ENCODE measurements at regions not wholly inside any gene's neighbourhood (a gene's known extent, or its start where the extent isn't known, plus 50 kb on each side); places are given as distances from the start of the nearest gene placed in this dataset.
A peak's percentile ranks its signal among the peaks of the same experiment; 100 is the strongest.

GRCh38 chr18:44582456-44582855 lies 98.2 kb upstream of the SETBP1 start:
- POLR2A ChIA-PET, result no interaction called here

DNA sequence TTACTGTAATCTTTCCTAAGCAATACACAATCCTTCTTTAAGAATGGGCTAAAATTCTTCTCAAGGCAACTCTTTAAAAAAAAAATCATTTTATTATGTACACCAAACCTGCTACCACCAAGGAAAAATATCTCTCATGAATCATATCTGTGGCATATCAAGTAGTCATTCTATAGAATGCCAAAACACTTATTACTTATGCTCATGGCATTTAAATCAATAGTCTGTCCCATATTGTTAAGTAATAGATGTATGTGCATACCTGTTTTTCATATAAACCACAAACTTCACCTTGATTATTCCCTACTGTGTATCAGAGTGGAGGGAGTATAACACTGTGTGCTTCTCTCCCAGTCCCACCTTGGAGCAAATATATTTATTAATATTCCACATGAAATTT lies 95.8 kb upstream of the SETBP1 start:
- H3K36me3 ChIP-seq (ENCODE audit: control insufficient read depth in 4 of 4, insufficient read depth in 4 of 4, low read length in 3 of 4), result no peaks in the 10 kb centered on the region
- H3K4me3 ChIP-seq (ENCODE audit: control insufficient read depth in 1 of 7, extremely low read depth in 1 of 7, insufficient read depth in 4 of 7, low read depth in 2 of 7, low read length in 6 of 7), result no peak overlapping the region
- POLR2A ChIA-PET, result no interaction called here
- CTCF ChIA-PET, result no interaction called here
- no peaks in the 10 kb centered on the region for H3K9me3 ChIP-seq (ENCODE audit: control extremely low read depth in 1 of 5, control insufficient read depth in 4 of 5, insufficient read depth in 2 of 5, low read depth in 1 of 5, low read length in 4 of 5)
- H3K4me1 ChIP-seq (ENCODE audit: control extremely low read depth in 1 of 4, control insufficient read depth in 4 of 4, insufficient read depth in 4 of 4, low read length in 3 of 4), result peaks cover 0 to 5% (median 1%) of the 10 kb centered on the region in 4 experiments
- H3K27me3 ChIP-seq (replicated peaks in 2 of 5; ENCODE audit: control insufficient read depth in 4 of 5, insufficient read depth in 5 of 5, low read length in 4 of 5), result no peaks in the 10 kb centered on the region
- H3K27ac ChIP-seq (ENCODE audit: insufficient read depth in 1 of 2, low read depth in 1 of 2, low read length in 2 of 2, poor library complexity in 1 of 2, severe bottlenecking in 2 of 2), result no peak overlapping the region
- no peak for DNase-seq

More at GRCh38 chr18:44582456-44582855, 98.2 kb upstream of the SETBP1 start:
- CTCF ChIA-PET, result interaction anchor here (1.5 kb wide), 1 partner anchor 18 kb away, joined by 3 read pairs; no protein-coding TSS in a partner anchor
- peaks cover 0 to 13% (median 1%) of the 10 kb centered on the region in 4 experiments for H3K4me1 ChIP-seq (ENCODE audit: control extremely low read depth in 1 of 4, control insufficient read depth in 4 of 4, insufficient read depth in 4 of 4, low read length in 3 of 4)
- no peaks in the 10 kb centered on the region for H3K36me3 ChIP-seq (ENCODE audit: control insufficient read depth in 4 of 4, insufficient read depth in 4 of 4, low read length in 3 of 4)
- H3K27me3 ChIP-seq (replicated peaks in 2 of 5; ENCODE audit: control insufficient read depth in 4 of 5, insufficient read depth in 5 of 5, low read length in 4 of 5), result no peaks in the 10 kb centered on the region
- no peaks in the 10 kb centered on the region for H3K9me3 ChIP-seq (ENCODE audit: control extremely low read depth in 1 of 5, control insufficient read depth in 4 of 5, insufficient read depth in 2 of 5, low read depth in 1 of 5, low read length in 4 of 5)
- no peak overlapping the region for H3K4me3 ChIP-seq (ENCODE audit: control insufficient read depth in 1 of 7, extremely low read depth in 1 of 7, insufficient read depth in 4 of 7, low read depth in 2 of 7, low read length in 6 of 7)
- DNase-seq, result no peak
- H3K27ac ChIP-seq (ENCODE audit: insufficient read depth in 1 of 2, low read depth in 1 of 2, low read length in 2 of 2, poor library complexity in 1 of 2, severe bottlenecking in 2 of 2), result no peak overlapping the region

DNA sequence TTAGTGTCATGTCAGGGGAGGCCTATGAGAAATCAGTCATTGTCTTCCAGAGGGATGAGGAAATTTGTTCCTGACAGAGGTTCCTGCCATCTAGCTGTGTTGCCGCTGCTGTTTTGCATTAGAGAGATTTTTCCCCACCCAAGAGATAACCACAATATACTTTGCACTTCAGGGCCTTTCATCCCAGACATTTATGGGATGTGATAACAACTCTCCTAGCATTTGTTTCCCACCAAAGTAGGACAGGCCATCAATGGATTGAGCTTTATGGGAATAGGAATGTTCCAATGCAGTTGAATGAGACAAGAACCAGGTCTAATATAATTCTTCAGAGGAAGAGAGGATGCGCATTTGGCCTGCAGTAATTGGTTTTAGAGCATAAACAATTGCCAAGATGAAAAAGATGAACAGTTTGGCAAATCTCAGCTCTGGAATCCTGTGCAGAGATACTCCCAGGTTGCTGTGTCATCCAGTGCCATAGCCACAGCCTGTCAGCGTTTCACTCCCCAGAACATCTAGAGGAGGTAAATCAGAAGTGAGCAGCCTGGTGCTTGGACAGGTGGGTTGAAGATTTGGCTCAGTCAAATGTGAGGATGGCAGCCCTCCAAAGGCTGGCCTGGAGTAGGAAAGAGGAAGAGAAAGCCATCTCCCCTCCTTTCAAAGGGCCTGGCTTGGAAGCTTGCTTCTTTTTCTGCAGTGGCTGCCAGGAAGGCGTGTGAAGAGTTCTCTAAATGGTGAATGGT lies 93.7 kb upstream of the SETBP1 start:
- peak in 2 of 3 donors; percentile 40 to 52 for DNase-seq
- Histone ChIP-seq H3K4me1 (ENCODE audit: control extremely low read depth in 1 of 4, control insufficient read depth in 4 of 4, insufficient read depth in 4 of 4, low read length in 3 of 4) (peaks cover 0 to 4% (median 1%) of the 10 kb centered on the region in 4 experiments), H3K27me3 (replicated peaks in 2 of 5; ENCODE audit: control insufficient read depth in 4 of 5, insufficient read depth in 5 of 5, low read length in 4 of 5) (no peaks in the 10 kb centered on the region), H3K9me3 (ENCODE audit: control extremely low read depth in 1 of 5, control insufficient read depth in 4 of 5, insufficient read depth in 2 of 5, low read depth in 1 of 5, low read length in 4 of 5) (no peaks in the 10 kb centered on the region), H3K36me3 (ENCODE audit: control insufficient read depth in 4 of 4, insufficient read depth in 4 of 4, low read length in 3 of 4) (no peaks in the 10 kb centered on the region), H3K27ac (ENCODE audit: insufficient read depth in 1 of 2, low read depth in 1 of 2, low read length in 2 of 2, poor library complexity in 1 of 2, severe bottlenecking in 2 of 2) (no peak overlapping the region), H3K4me3 (ENCODE audit: control insufficient read depth in 1 of 7, extremely low read depth in 1 of 7, insufficient read depth in 4 of 7, low read depth in 2 of 7, low read length in 6 of 7) (no peak overlapping the region)
- ChIA-PET CTCF (interaction anchor here (0.8 to 1.2 kb wide), 2 partner anchors 10 to 12 kb away, joined by 3 read pairs; no protein-coding TSS in a partner anchor), POLR2A (no interaction called here)
- 80% methylated on average over 2 of the region's 4 CpGs for WGBS (ENCODE audit: insufficient coverage)

- ChIA-PET CTCF (interaction anchor here (1.2 kb wide), 1 partner anchor 698 kb away, joined by 3 read pairs; no protein-coding TSS in a partner anchor), POLR2A (no interaction called here)
- no peaks in the 10 kb centered on the region for H3K36me3 ChIP-seq (ENCODE audit: control insufficient read depth in 4 of 4, insufficient read depth in 4 of 4, low read length in 3 of 4)
- H3K9me3 ChIP-seq (ENCODE audit: control extremely low read depth in 1 of 5, control insufficient read depth in 4 of 5, insufficient read depth in 2 of 5, low read depth in 1 of 5, low read length in 4 of 5), result no peaks in the 10 kb centered on the region
- no peak overlapping the region for H3K4me3 ChIP-seq (ENCODE audit: control insufficient read depth in 1 of 7, extremely low read depth in 1 of 7, insufficient read depth in 4 of 7, low read depth in 2 of 7, low read length in 6 of 7)
- no peaks in the 10 kb centered on the region for H3K27me3 ChIP-seq (replicated peaks in 2 of 5; ENCODE audit: control insufficient read depth in 4 of 5, insufficient read depth in 5 of 5, low read length in 4 of 5)
- H3K4me1 ChIP-seq (ENCODE audit: control extremely low read depth in 1 of 4, control insufficient read depth in 4 of 4, insufficient read depth in 4 of 4, low read length in 3 of 4), result peaks cover 0 to 3% (median 0%) of the 10 kb centered on the region in 4 experiments
- DNase-seq, result no peak
- H3K27ac ChIP-seq (ENCODE audit: insufficient read depth in 1 of 2, low read depth in 1 of 2, low read length in 2 of 2, poor library complexity in 1 of 2, severe bottlenecking in 2 of 2), result no peak overlapping the region
- 100% methylated on average over 2 of the region's 2 CpGs for WGBS (ENCODE audit: insufficient coverage)
Measured at GRCh38 chr18:44588508-44588907, 92.2 kb upstream of the SETBP1 start.

DNA sequence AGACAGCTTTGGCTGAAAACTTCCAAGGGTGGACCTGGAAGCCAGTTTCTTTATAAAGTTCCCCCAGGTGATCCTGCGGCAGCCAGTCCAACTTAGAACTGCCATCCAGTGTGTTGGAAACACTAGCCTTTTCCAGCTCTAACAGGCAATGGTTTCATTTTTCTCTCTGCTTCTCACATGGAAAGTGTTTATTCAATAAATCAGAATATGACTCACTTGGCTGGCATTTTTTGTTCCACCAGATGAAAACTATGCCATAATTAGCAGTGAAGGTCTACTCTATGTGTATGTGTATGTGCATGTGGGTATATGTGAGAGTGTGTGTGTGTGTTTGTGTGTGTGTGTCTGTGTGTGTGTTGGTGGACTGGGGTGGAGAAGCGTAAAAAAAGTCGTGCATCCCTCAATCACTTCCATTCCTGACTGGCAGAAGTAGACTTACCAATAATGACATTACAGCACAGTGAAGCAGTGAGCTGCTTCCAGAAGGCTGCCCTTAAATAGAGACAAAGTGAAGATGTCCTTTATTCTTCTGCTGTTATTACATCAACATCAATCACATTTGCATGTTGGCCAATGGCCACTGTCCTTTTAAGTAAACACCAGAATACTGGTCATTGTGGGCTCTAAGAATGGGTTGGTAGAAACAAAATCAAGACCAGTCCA lies 90.9 kb upstream of the SETBP1 start:
- peaks cover 0 to 3% (median 0%) of the 10 kb centered on the region in 4 experiments for H3K4me1 ChIP-seq (ENCODE audit: control extremely low read depth in 1 of 4, control insufficient read depth in 4 of 4, insufficient read depth in 4 of 4, low read length in 3 of 4)
- POLR2A ChIA-PET, result no interaction called here
- CTCF ChIA-PET, result interaction anchor here (1.0 kb wide), 1 partner anchor 11 kb away, joined by 3 read pairs; no protein-coding TSS in a partner anchor
- no peak overlapping the region for H3K4me3 ChIP-seq (ENCODE audit: control insufficient read depth in 1 of 7, extremely low read depth in 1 of 7, insufficient read depth in 4 of 7, low read depth in 2 of 7, low read length in 6 of 7)
- no peaks in the 10 kb centered on the region for H3K27me3 ChIP-seq (replicated peaks in 2 of 5; ENCODE audit: control insufficient read depth in 4 of 5, insufficient read depth in 5 of 5, low read length in 4 of 5)
- no peaks in the 10 kb centered on the region for H3K36me3 ChIP-seq (ENCODE audit: control insufficient read depth in 4 of 4, insufficient read depth in 4 of 4, low read length in 3 of 4)
- no peak overlapping the region for H3K27ac ChIP-seq (ENCODE audit: insufficient read depth in 1 of 2, low read depth in 1 of 2, low read length in 2 of 2, poor library complexity in 1 of 2, severe bottlenecking in 2 of 2)
- H3K9me3 ChIP-seq (ENCODE audit: control extremely low read depth in 1 of 5, control insufficient read depth in 4 of 5, insufficient read depth in 2 of 5, low read depth in 1 of 5, low read length in 4 of 5), result no peaks in the 10 kb centered on the region
- DNase-seq, result peak in 1 of 3 donors; percentile 21
- 93% methylated on average over 3 of the region's 3 CpGs for WGBS (ENCODE audit: insufficient coverage)

DNA sequence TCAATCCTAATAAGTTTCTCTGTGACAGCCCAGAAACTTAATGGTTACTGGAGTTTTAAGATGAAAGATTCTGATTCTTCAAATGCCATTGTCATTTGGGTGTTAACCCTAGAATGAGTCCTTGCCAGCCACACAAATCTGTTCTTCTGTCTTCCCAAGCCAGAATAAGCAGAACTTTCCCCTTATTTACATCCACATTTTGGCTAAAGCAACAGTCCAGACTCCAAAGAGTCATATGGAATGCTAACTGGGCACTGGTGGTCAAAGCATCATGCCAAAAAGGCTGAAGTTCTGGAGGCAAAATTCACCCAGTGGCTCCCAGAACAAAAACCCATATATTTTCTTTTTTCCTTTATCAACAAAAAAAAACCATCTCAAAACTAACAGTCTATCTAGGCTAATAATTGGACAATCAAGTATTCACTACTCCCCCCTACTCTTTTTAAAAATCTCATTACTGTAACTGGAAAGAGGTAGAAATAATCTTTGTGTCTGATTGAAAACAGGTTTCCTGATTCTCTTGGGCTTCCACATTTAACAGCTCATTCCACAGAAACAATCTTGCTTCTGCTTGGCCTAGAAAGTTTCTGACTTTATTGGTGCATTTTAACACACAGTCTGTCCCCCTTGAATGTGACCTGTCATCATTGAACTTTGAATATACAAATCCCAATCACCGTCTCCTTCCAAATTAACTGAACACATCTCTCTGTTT lies 89.6 kb upstream of the SETBP1 start:
- no peak for DNase-seq
- CTCF ChIA-PET, result no interaction called here
- POLR2A ChIA-PET, result no interaction called here

DNA sequence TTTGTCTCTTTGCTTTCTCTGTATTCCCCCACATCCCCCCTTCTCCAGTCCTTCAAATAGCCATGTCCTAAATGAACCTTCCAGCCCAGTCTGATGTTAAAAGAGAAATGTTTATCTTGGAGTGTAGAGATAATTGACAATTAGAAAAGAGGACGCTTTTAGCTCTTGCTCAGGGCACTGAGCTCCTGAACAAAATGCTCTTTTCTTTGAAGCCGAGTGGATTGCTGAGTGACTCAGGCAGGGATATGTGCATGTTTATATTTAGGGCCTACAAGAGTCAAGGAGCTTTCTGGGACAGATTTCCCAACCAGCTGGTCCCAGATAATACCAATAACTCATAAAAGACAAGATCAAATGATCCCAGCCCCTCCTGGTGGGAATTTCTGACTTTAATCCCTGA lies 88.0 kb upstream of the SETBP1 start:
- Histone ChIP-seq H3K4me3 (ENCODE audit: control insufficient read depth in 1 of 7, extremely low read depth in 1 of 7, insufficient read depth in 4 of 7, low read depth in 2 of 7, low read length in 6 of 7) (no peak overlapping the region), H3K27ac (ENCODE audit: insufficient read depth in 1 of 2, low read depth in 1 of 2, low read length in 2 of 2, poor library complexity in 1 of 2, severe bottlenecking in 2 of 2) (no peak overlapping the region), H3K4me1 (ENCODE audit: control extremely low read depth in 1 of 4, control insufficient read depth in 4 of 4, insufficient read depth in 4 of 4, low read length in 3 of 4) (peaks cover 0 to 8% (median 5%) of the 10 kb centered on the region in 4 experiments), H3K27me3 (replicated peaks in 2 of 5; ENCODE audit: control insufficient read depth in 4 of 5, insufficient read depth in 5 of 5, low read length in 4 of 5) (no peaks in the 10 kb centered on the region), H3K36me3 (ENCODE audit: control insufficient read depth in 4 of 4, insufficient read depth in 4 of 4, low read length in 3 of 4) (no peaks in the 10 kb centered on the region), H3K9me3 (ENCODE audit: control extremely low read depth in 1 of 5, control insufficient read depth in 4 of 5, insufficient read depth in 2 of 5, low read depth in 1 of 5, low read length in 4 of 5) (no peaks in the 10 kb centered on the region)
- ChIA-PET CTCF (interaction anchor here (0.6 to 1.3 kb wide), 2 partner anchors 15 to 291 kb away, joined by 3 read pairs; no protein-coding TSS in a partner anchor), POLR2A (no interaction called here)
- WGBS (ENCODE audit: insufficient coverage), result 89% methylated on average over 1 of the region's 2 CpGs
- DNase-seq, result no peak

More for the DNA sequence above, 89.6 kb upstream of the SETBP1 start:
- WGBS (ENCODE audit: insufficient coverage), result 100% methylated on average over 1 of the region's 1 CpG
- no peaks in the 10 kb centered on the region for H3K36me3 ChIP-seq (ENCODE audit: control insufficient read depth in 4 of 4, insufficient read depth in 4 of 4, low read length in 3 of 4)
- no peak overlapping the region for H3K4me3 ChIP-seq (ENCODE audit: control insufficient read depth in 1 of 7, extremely low read depth in 1 of 7, insufficient read depth in 4 of 7, low read depth in 2 of 7, low read length in 6 of 7)
- H3K4me1 ChIP-seq (ENCODE audit: control extremely low read depth in 1 of 4, control insufficient read depth in 4 of 4, insufficient read depth in 4 of 4, low read length in 3 of 4), result peaks cover 0 to 3% (median 0%) of the 10 kb centered on the region in 4 experiments
- no peaks in the 10 kb centered on the region for H3K27me3 ChIP-seq (replicated peaks in 2 of 5; ENCODE audit: control insufficient read depth in 4 of 5, insufficient read depth in 5 of 5, low read length in 4 of 5)
- no peak overlapping the region for H3K27ac ChIP-seq (ENCODE audit: insufficient read depth in 1 of 2, low read depth in 1 of 2, low read length in 2 of 2, poor library complexity in 1 of 2, severe bottlenecking in 2 of 2)
- H3K9me3 ChIP-seq (ENCODE audit: control extremely low read depth in 1 of 5, control insufficient read depth in 4 of 5, insufficient read depth in 2 of 5, low read depth in 1 of 5, low read length in 4 of 5), result no peaks in the 10 kb centered on the region
